Hepatocyte (in vitro differentiated cells): ENCODE measurements at regions not wholly inside any gene's neighbourhood (a gene's known extent, or its start where the extent isn't known, plus 50 kb on each side); places are given as distances from the start of the nearest gene placed in this dataset.

ENCODE experiments used
- DNase-seq: peaks from one replicate; pipeline ENCODE4 v3.0.0-alpha.2; 2016; ENCODE audit warnings: low spot score
- H2AFZ ChIP-seq: fragments of 200-600 bp; sonication (generic); 2 replicates; pipeline ENCODE4 v1.6.0; 2016; ENCODE audit warnings: antibody characterized with exemption, mild to moderate bottlenecking
- H3K27ac ChIP-seq: fragments of 200-600 bp; sonication (generic); 2 replicates; pipeline ENCODE4 v1.5.1; 2016; ENCODE audit warnings: mild to moderate bottlenecking
- H3K27me3 ChIP-seq: fragments of 200-600 bp; sonication (generic); 2 replicates; pipeline ENCODE4 v1.6.1; 2016
- H3K36me3 ChIP-seq: fragments of 200-600 bp; sonication (generic); replicated peaks from 2 replicates; pipeline ENCODE4 v1.5.1; 2016; ENCODE audit warnings: low read depth; ENCODE audit not compliant: insufficient read depth
- H3K4me1 ChIP-seq: fragments of 200-600 bp; sonication (generic); 2 replicates; pipeline ENCODE4 v1.5.1; 2016; ENCODE audit warnings: mild to moderate bottlenecking, moderate library complexity; ENCODE audit not compliant: insufficient read depth
- H3K4me2 ChIP-seq: fragments of 200-600 bp; sonication (generic); 2 replicates; pipeline ENCODE4 v1.6.0; 2016
- H3K4me3 ChIP-seq: fragments of 200-600 bp; sonication (generic); 2 replicates; pipeline ENCODE4 v1.5.1; 2016; ENCODE audit warnings: mild to moderate bottlenecking
- H3K79me2 ChIP-seq: fragments of 200-600 bp; sonication (generic); 2 replicates; pipeline ENCODE4 v1.6.0; 2017; ENCODE audit warnings: mild to moderate bottlenecking
- H3K9me2 ChIP-seq: fragments of 200-600 bp; sonication (generic); replicated peaks from 2 replicates; pipeline ENCODE4 v1.6.0; 2017; ENCODE audit warnings: mild to moderate bottlenecking; ENCODE audit not compliant: insufficient read depth
- H3K9me3 ChIP-seq: fragments of 200-600 bp; sonication (generic); 2 replicates; pipeline ENCODE4 v1.5.1; 2016; ENCODE audit warnings: low read depth, mild to moderate bottlenecking
- H4K20me1 ChIP-seq: fragments of 200-600 bp; sonication (generic); 2 replicates; pipeline ENCODE4 v1.6.0; 2016; ENCODE audit warnings: mild to moderate bottlenecking; ENCODE audit not compliant: insufficient read depth, poor library complexity, severe bottlenecking
- CTCF ChIP-seq: fragments of 200-600 bp; sonication (generic); IDR thresholded peaks from 2 replicates; pipeline ENCODE4 v1.5.1; 2016; ENCODE audit warnings: antibody characterized with exemption, mild to moderate bottlenecking; ENCODE audit not compliant: poor library complexity
- EZH2 ChIP-seq: fragments of 200-600 bp; sonication (generic); IDR thresholded peaks from 2 replicates; pipeline ENCODE4 v1.6.1; 2016; ENCODE audit warnings: antibody characterized with exemption, mild to moderate bottlenecking, borderline replicate concordance
- EZH2phosphoT487 ChIP-seq: fragments of 200-600 bp; sonication (generic); IDR thresholded peaks from one replicate; pipeline ENCODE4 v1.6.1; 2018; ENCODE audit warnings: antibody characterized with exemption, mild to moderate bottlenecking, low read depth, moderate library complexity; ENCODE audit not compliant: unreplicated experiment, severe bottlenecking
- WGBS: methylation state at CpG from one replicate; pipeline ENCODE4 v1.1.6; 2016; ENCODE audit warnings: low lambda C conversion rate; ENCODE audit errors: missing lambda C conversion rate; 5-methylcytosine and 5-hydroxymethylcytosine counted together

DNA sequence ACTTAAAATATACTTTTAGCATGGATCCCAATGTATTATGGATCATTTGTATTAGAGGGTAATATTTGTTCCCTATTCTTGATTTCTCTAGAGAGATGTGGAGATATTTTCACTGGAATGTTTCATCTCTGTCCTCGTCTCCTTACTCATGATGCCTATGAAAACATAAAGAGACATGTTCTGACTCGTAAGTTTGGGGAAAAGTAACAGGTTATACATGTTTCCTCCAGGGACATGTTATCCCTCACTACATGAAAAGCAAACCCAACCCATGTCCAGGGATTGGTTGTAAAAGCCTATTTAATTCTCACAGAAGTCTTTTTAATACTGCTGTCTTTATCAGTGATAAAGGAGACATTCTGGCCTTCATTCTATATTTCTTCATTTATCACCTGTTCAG, 621.4 kb downstream of the GABRG1 start:
- no peaks in the 10 kb centered on the region for H3K9me3 ChIP-seq
- no peaks in the 10 kb centered on the region for H3K79me2 ChIP-seq
- no peak overlapping the region for H3K4me2 ChIP-seq
- TF ChIP-seq CTCF: no peak
- no peak for TF ChIP-seq EZH2phosphoT487
- no peak for TF ChIP-seq EZH2
- H2AFZ ChIP-seq: no peak overlapping the region
- H3K36me3 ChIP-seq: no peaks in the 10 kb centered on the region
- no peaks in the 10 kb centered on the region for H4K20me1 ChIP-seq
- no peaks in the 10 kb centered on the region for H3K27me3 ChIP-seq
- WGBS: 62% methylated on average over 2 of the region's 2 CpGs
- no peak overlapping the region for H3K4me3 ChIP-seq
- no peak for DNase-seq
- H3K9me2 ChIP-seq: peaks cover 4% of the 10 kb centered on the region
- H3K4me1 ChIP-seq: no peaks in the 10 kb centered on the region
- H3K27ac ChIP-seq: no peak overlapping the region

- H3K36me3 ChIP-seq: no peaks in the 10 kb centered on the region
- WGBS: 50% methylated on average over 1 of the region's 1 CpG
Observed at GRCh38 chr4:45484740-45485139, 639.1 kb downstream of the GABRG1 start.

GRCh38 chr4:45482346-45482745, 641.5 kb downstream of the GABRG1 start:
- no peaks in the 10 kb centered on the region for H3K4me1 ChIP-seq
- no peaks in the 10 kb centered on the region for H4K20me1 ChIP-seq
- no peaks in the 10 kb centered on the region for H3K27me3 ChIP-seq
- H3K79me2 ChIP-seq: no peaks in the 10 kb centered on the region
- H3K9me3 ChIP-seq: no peaks in the 10 kb centered on the region
- H3K36me3 ChIP-seq: no peaks in the 10 kb centered on the region
- H3K27ac ChIP-seq: no peak overlapping the region
- DNase-seq: no peak
- H3K4me3 ChIP-seq: no peak overlapping the region
- no peak overlapping the region for H2AFZ ChIP-seq
- TF ChIP-seq EZH2 (no peak), CTCF (no peak), EZH2phosphoT487 (no peak)
- H3K9me2 ChIP-seq: no peaks in the 10 kb centered on the region
- 94% methylated on average over 7 of the region's 7 CpGs for WGBS
- H3K4me2 ChIP-seq: no peak overlapping the region

More at GRCh38 chr4:45484740-45485139, 639.1 kb downstream of the GABRG1 start:
- Histone ChIP-seq H3K27ac (no peak overlapping the region), H3K27me3 (no peaks in the 10 kb centered on the region), H4K20me1 (no peaks in the 10 kb centered on the region), H3K9me3 (no peaks in the 10 kb centered on the region), H3K4me1 (no peaks in the 10 kb centered on the region), H3K9me2 (no peaks in the 10 kb centered on the region), H3K79me2 (no peaks in the 10 kb centered on the region), H2AFZ (no peak overlapping the region), H3K4me2 (no peak overlapping the region), H3K4me3 (no peak overlapping the region)
- DNase-seq: no peak
- no peak for TF ChIP-seq CTCF

GRCh38 chr4:45477311-45477733, 646.5 kb downstream of the GABRG1 start:
- H3K4me2 ChIP-seq: no peak overlapping the region

More at GRCh38 chr4:45477311-45477733, 646.5 kb downstream of the GABRG1 start:
- H3K4me1 ChIP-seq: no peaks in the 10 kb centered on the region
- TF ChIP-seq EZH2phosphoT487 (no peak), CTCF (no peak), EZH2 (no peak)
- H3K79me2 ChIP-seq: no peaks in the 10 kb centered on the region
- H4K20me1 ChIP-seq: no peaks in the 10 kb centered on the region
- no peak overlapping the region for H3K27ac ChIP-seq
- DNase-seq: no peak
- H3K27me3 ChIP-seq: no peaks in the 10 kb centered on the region
- no peak overlapping the region for H3K4me3 ChIP-seq
- no peaks in the 10 kb centered on the region for H3K36me3 ChIP-seq
- 95% methylated on average over 25 of the region's 25 CpGs for WGBS
- no peaks in the 10 kb centered on the region for H3K9me3 ChIP-seq
- no peak overlapping the region for H2AFZ ChIP-seq
- H3K9me2 ChIP-seq: no peaks in the 10 kb centered on the region
